Ishikawa (cell line): ENCODE measurements at regions not wholly inside any gene's neighbourhood (a gene's known extent, or its start where the extent isn't known, plus 50 kb on each side); places are given as distances from the start of the nearest gene placed in this dataset.

Experiments
- CEBPB ChIP-seq: IDR thresholded peaks from 2 replicates; pipeline ENCODE4 v1.6.1; 2012
- CREB1 ChIP-seq: IDR thresholded peaks from 2 replicates; pipeline ENCODE4 v1.6.1; 2012; ENCODE audit warnings: low read depth
- EGR1 ChIP-seq: IDR thresholded peaks from 2 replicates; pipeline ENCODE4 v1.6.1; 2012
- EP300 ChIP-seq: IDR thresholded peaks from 2 replicates; pipeline ENCODE4 v1.6.1; 2012; ENCODE audit warnings: borderline replicate concordance
- FOXM1 ChIP-seq: IDR thresholded peaks from 2 replicates; pipeline ENCODE4 v1.6.1; 2012; ENCODE audit warnings: low read depth, borderline replicate concordance
- MAX ChIP-seq: IDR thresholded peaks from 2 replicates; pipeline ENCODE4 v1.6.1; 2012
- NFIC ChIP-seq: IDR thresholded peaks from 2 replicates; pipeline ENCODE4 v1.6.1; 2012
- RAD21 ChIP-seq: IDR thresholded peaks from 2 replicates; pipeline ENCODE4 v1.6.1; 2012; ENCODE audit warnings: low read depth
- REST ChIP-seq: IDR thresholded peaks from 2 replicates; pipeline ENCODE4 v1.6.1; 2012; ENCODE audit warnings: low read depth, mild to moderate bottlenecking
- TAF1 ChIP-seq: IDR thresholded peaks from 2 replicates; pipeline ENCODE4 v1.6.1; 2012; ENCODE audit warnings: low read depth, mild to moderate bottlenecking
- TCF12 ChIP-seq: IDR thresholded peaks from 2 replicates; pipeline ENCODE4 v1.6.1; 2012; ENCODE audit warnings: low read depth
- TEAD4 ChIP-seq: IDR thresholded peaks from 2 replicates; pipeline ENCODE4 v1.6.1; 2012
- USF1 ChIP-seq: IDR thresholded peaks from 2 replicates; pipeline ENCODE4 v1.6.1; 2012
- YY1 ChIP-seq: IDR thresholded peaks from 2 replicates; pipeline ENCODE4 v1.6.1; 2012; ENCODE audit warnings: low read depth
- ZBTB7A ChIP-seq: IDR thresholded peaks from 2 replicates; pipeline ENCODE4 v1.6.1; 2012; ENCODE audit warnings: low read depth

- no peak for TF ChIP-seq TCF12
- TF ChIP-seq CREB1, result no peak
- TF ChIP-seq TEAD4, result no peak
- no peak for TF ChIP-seq REST
- TF ChIP-seq TAF1, result no peak
- no peak for TF ChIP-seq EP300
- TF ChIP-seq ZBTB7A, result no peak
- TF ChIP-seq YY1, result no peak
- no peak for TF ChIP-seq FOXM1
- no peak for TF ChIP-seq MAX
- TF ChIP-seq NFIC, result no peak
Measured at GRCh38 chr12:67052981-67053380, 216.2 kb upstream of the CAND1 start.

GRCh38 chr12:67056329-67056728 is 212.8 kb upstream of the CAND1 start:
- TF ChIP-seq EP300, result no peak
- no peak for TF ChIP-seq EGR1
- no peak for TF ChIP-seq CREB1
- TF ChIP-seq CEBPB, result no peak
- no peak for TF ChIP-seq MAX
- TF ChIP-seq RAD21, result no peak
- TF ChIP-seq TEAD4, result no peak
- TF ChIP-seq TAF1, result no peak
- TF ChIP-seq NFIC, result no peak
- no peak for TF ChIP-seq YY1
- TF ChIP-seq ZBTB7A, result no peak
- no peak for TF ChIP-seq REST
- TF ChIP-seq FOXM1, result no peak
- no peak for TF ChIP-seq USF1
- no peak for TF ChIP-seq TCF12

- no peak for TF ChIP-seq RAD21
Measured at GRCh38 chr12:67057072-67057471, 212.1 kb upstream of the CAND1 start.

- no peak for TF ChIP-seq CREB1
- TF ChIP-seq REST, result no peak
Measured at GRCh38 chr12:67062193-67062592, 207.0 kb upstream of the CAND1 start.

- TF ChIP-seq EP300 (no peak), TEAD4 (no peak), CREB1 (no peak), NFIC (no peak), FOXM1 (no peak), RAD21 (no peak), USF1 (no peak), EGR1 (no peak), REST (no peak), MAX (no peak), YY1 (no peak), TAF1 (no peak), ZBTB7A (no peak), CEBPB (no peak), TCF12 (no peak)
Measured at GRCh38 chr12:67067453-67068203, 201.5 kb upstream of the CAND1 start.
